ENCODE measurements at regions not wholly inside any gene's neighbourhood (a gene's known extent, or its start where the extent isn't known, plus 50 kb on each side); places are given as distances from the start of the nearest gene placed in this dataset.

DNA sequence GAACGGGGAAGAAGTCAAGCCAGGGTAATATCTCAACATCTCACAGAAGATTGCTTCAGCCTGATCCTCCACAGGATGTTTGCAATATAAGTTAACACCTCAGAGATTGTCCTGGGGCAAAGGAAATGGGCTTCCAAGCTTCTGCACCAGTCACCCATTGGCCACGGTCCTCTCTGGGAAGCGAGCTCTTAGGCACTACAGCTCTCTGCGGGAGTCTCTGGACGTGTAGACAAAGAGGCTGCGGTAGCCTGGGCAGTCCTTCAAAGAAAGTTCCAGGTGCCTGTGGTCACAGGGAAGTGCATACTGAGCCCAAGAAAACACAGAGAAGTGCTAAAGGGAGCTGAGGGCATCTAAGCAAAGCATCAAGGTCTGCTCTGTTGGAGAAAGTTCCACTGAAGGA is 805.7 kb downstream of the DIAPH3 start:
- ChIA-PET POLR2A (no interaction called here), CTCF (no interaction called here)
- TF ChIP-seq CTCF (IDR thresholded peaks at IDR 0.05; ENCODE audit: control extremely low read depth, extremely low read depth, low read depth, missing control alignments) = no peak
- no peak for DNase-seq (ENCODE audit: extremely low spot score)

DNA sequence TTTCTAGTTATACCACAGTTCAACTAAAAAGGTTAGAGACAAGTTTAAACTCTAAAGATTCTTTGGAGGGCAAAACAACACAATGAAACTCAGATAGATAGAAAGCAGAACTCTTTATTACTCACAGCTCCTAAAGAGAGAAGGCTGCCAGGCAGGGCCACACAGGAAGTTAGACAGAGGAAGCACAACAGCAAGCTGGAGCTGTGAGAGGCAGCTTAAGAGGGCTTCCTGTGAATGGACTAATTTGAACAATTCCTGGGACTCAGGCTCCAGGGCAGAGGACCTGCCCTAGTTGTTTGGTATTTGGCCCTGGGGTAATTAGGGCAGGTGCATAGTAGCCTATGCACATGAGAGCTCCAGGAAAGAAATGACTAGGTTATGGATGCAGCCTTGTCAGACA is 803.6 kb downstream of the DIAPH3 start:
- peak; percentile 5 for DNase-seq (ENCODE audit: extremely low spot score)
- ChIA-PET POLR2A (no interaction called here), CTCF (interaction anchor here (1.4 to 1.9 kb wide), 3 partner anchors 9 to 43 kb away, joined by 3 to 4 read pairs (median 4); no protein-coding TSS in a partner anchor)
- no peak for TF ChIP-seq CTCF (IDR thresholded peaks at IDR 0.05; ENCODE audit: control extremely low read depth, extremely low read depth, low read depth, missing control alignments)

DNA sequence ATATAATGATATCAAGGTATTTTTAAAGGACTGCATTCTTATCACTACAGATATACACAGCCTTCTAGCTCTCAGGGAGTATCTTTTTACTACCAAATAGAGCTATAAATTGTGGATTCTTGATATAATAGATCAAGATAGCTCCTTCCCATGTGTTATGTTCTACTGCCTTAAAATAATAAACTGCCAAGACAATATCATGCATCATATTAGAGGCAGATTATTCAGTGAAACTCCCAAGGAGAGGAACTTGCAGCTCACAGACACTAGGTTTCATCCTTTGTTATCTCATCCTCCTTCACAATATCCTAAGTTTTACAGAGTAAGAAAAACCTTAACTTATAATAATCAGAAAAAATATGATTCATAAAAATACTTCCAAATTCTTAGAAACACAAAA is 802.8 kb downstream of the DIAPH3 start:
- no peak for DNase-seq (ENCODE audit: extremely low spot score)
- POLR2A ChIA-PET = no interaction called here
- no peak for TF ChIP-seq CTCF (IDR thresholded peaks at IDR 0.05; ENCODE audit: control extremely low read depth, extremely low read depth, low read depth, missing control alignments)
- CTCF ChIA-PET = interaction anchor here (1.5 kb wide), 1 partner anchor 8 kb away, joined by 4 read pairs; no protein-coding TSS in a partner anchor

DNA sequence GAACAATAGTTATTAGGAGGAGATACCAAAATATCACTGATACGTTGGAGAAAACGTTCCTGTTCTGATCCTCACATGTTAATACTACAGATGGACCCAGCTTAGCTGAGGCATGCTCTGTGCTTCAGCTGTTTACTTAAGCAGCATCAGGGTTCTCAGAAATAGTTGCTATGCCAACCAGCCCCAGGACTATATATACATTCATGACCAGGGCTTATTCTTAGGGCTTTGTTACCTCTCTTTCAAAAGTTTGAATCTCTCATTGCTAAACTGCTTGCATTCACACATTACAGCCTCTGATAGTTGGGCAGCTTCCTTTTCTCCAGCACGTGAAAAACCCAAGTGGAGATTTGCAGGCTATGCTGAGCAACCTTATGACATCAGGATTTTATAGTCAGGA is 800.4 kb downstream of the DIAPH3 start:
- TF ChIP-seq CTCF (IDR thresholded peaks at IDR 0.05; ENCODE audit: control extremely low read depth, extremely low read depth, low read depth, missing control alignments) = no peak
- ChIA-PET CTCF (interaction anchor here (1.2 to 1.4 kb wide), 2 partner anchors 9 to 28 kb away, joined by 3 to 4 read pairs; no protein-coding TSS in a partner anchor), POLR2A (no interaction called here)
- no peak for DNase-seq (ENCODE audit: extremely low spot score)

- POLR2A ChIA-PET = no interaction called here
- TF ChIP-seq CTCF (IDR thresholded peaks at IDR 0.05; ENCODE audit: control extremely low read depth, extremely low read depth, low read depth, missing control alignments) = no peak
- CTCF ChIA-PET = interaction anchor here (1.0 to 1.4 kb wide), 3 partner anchors 8 to 16 kb away, joined by 3 to 4 read pairs (median 3); no protein-coding TSS in a partner anchor
- no peak for DNase-seq (ENCODE audit: extremely low spot score)
Observed at GRCh38 chr13:59363947-59364346, 799.8 kb downstream of the DIAPH3 start.

DNA sequence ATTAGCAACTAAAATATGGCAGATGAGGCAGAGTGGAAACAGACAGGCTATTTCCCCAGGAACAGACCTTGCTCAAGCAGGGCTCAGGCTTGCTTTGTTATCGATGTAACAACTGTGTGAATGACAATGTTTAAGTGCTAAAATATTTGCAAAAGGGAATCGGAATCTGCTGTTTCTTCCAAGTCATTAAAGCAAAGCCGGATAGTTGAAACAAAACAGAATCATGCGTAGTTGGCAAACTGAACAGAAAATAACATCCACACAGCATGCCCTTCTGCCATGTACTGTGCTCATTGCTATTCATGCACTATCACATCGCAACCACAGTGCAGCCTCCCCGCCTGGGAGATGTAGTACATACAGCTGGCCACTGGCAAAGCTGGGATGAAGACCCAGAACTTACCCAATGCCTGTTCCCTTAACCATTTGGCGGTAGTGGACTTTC is 799.1 kb downstream of the DIAPH3 start:
- DNase-seq (ENCODE audit: extremely low spot score) = no peak
- no peak for TF ChIP-seq CTCF (IDR thresholded peaks at IDR 0.05; ENCODE audit: control extremely low read depth, extremely low read depth, low read depth, missing control alignments)
- ChIA-PET CTCF (interaction anchor here (1.0 to 1.3 kb wide), 2 partner anchors 11 to 15 kb away, joined by 3 read pairs; no protein-coding TSS in a partner anchor), POLR2A (no interaction called here)
